DOHH2 (cell line): ENCODE measurements at regions not wholly inside any gene's neighbourhood (a gene's known extent, or its start where the extent isn't known, plus 50 kb on each side); places are given as distances from the start of the nearest gene placed in this dataset.

ENCODE experiments used
- EZH2phosphoT487 ChIP-seq: fragments of 200-600 bp; sonication (generic); IDR thresholded peaks from 2 replicates; pipeline ENCODE4 v1.6.1; 2017; ENCODE audit warnings: borderline replicate concordance, mild to moderate bottlenecking, antibody characterized with exemption, low read length, moderate library complexity, mixed read lengths
- TF ChIP-seq, protein P1 (sequence below): fragments of 200-600 bp; sonication (generic); IDR thresholded peaks from one replicate; pipeline ENCODE4 v1.5.1; 2014; ENCODE audit warnings: antibody characterized with exemption, mild to moderate bottlenecking, low read depth, low read length; ENCODE audit not compliant: poor library complexity, severe bottlenecking

DNA sequence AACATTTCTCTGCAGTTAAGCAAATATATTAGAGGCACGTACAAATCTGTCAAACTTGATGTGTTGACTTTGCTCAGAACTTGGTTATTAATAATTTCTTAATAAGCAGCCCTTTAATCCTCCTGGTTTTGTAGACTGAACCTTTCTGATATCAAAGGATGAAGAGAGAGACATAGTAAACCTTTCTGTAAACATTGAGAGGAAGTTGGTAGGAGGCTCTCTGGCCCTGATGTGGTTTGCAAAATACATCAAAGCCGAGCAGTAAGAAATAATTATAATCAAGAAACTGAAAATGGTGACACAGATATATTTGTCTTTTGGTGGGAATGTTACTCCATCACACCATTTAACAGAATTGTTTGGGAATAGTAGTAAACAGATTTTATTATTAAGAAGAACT is 111.9 kb downstream of the OXSM start:
- TF ChIP-seq, protein P1, sequence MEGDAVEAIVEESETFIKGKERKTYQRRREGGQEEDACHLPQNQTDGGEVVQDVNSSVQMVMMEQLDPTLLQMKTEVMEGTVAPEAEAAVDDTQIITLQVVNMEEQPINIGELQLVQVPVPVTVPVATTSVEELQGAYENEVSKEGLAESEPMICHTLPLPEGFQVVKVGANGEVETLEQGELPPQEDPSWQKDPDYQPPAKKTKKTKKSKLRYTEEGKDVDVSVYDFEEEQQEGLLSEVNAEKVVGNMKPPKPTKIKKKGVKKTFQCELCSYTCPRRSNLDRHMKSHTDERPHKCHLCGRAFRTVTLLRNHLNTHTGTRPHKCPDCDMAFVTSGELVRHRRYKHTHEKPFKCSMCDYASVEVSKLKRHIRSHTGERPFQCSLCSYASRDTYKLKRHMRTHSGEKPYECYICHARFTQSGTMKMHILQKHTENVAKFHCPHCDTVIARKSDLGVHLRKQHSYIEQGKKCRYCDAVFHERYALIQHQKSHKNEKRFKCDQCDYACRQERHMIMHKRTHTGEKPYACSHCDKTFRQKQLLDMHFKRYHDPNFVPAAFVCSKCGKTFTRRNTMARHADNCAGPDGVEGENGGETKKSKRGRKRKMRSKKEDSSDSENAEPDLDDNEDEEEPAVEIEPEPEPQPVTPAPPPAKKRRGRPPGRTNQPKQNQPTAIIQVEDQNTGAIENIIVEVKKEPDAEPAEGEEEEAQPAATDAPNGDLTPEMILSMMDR, result no peak
- TF ChIP-seq EZH2phosphoT487, result no peak
